C4-2B (cell line): ENCODE measurements at regions not wholly inside any gene's neighbourhood (a gene's known extent, or its start where the extent isn't known, plus 50 kb on each side); places are given as distances from the start of the nearest gene placed in this dataset.

Experiments
- CTCF ChIP-seq: fragments of 450-650 bp; conservative IDR thresholded peaks from 2 replicates; pipeline ENCODE4 v1.5.1; 2017; ENCODE audit warnings: mild to moderate bottlenecking
- ZFX ChIP-seq: fragments of 450-650 bp; IDR thresholded peaks from 2 replicates; pipeline ENCODE4 v1.6.1; 2017

GRCh38 chr3:78090382-78090781, 1050.5 kb downstream of the ROBO2 start:
- TF ChIP-seq CTCF (no peak), ZFX (no peak)
